ENCODE measurements at regions not wholly inside any gene's neighbourhood (a gene's known extent, or its start where the extent isn't known, plus 50 kb on each side); places are given as distances from the start of the nearest gene placed in this dataset.
"Not testable (repeated sequence)": the region's sequence is repeated elsewhere in the genome, so short reads cannot be mapped to it uniquely, and the experiment has no call there.

- no peak for DNase-seq
Measured at GRCh38 chr14:40123816-40124215, 691.6 kb upstream of the FBXO33 start.

- DNase-seq: no peak
Measured at GRCh38 chr14:40122968-40123648, 690.9 kb upstream of the FBXO33 start.

GRCh38 chr14:40119765-40120164 is 687.5 kb upstream of the FBXO33 start:
- no peak for DNase-seq

GRCh38 chr14:40119321-40119720 is 687.1 kb upstream of the FBXO33 start:
- DNase-seq: no peak

- DNase-seq: no peak
Measured at GRCh38 chr14:40115583-40115982, 683.4 kb upstream of the FBXO33 start.

- DNase-seq: no peak
Measured at GRCh38 chr14:40113671-40114070, 681.4 kb upstream of the FBXO33 start.

GRCh38 chr14:40100544-40101196 is 668.4 kb upstream of the FBXO33 start:
- no peak for DNase-seq

GRCh38 chr14:40099316-40099715 is 667.1 kb upstream of the FBXO33 start:
- DNase-seq: no peak

GRCh38 chr14:40098468-40098867 is 666.2 kb upstream of the FBXO33 start:
- DNase-seq: no peak

- DNase-seq: no peak
Measured at GRCh38 chr14:40096968-40097367, 664.7 kb upstream of the FBXO33 start.

- no peak for DNase-seq
Measured at GRCh38 chr14:40093800-40094199, 661.6 kb upstream of the FBXO33 start.

- DNase-seq: no peak
Measured at GRCh38 chr14:40074169-40074568, 641.9 kb upstream of the FBXO33 start.

GRCh38 chr14:40072175-40072574 is 639.9 kb upstream of the FBXO33 start:
- DNase-seq: no peak

- DNase-seq: no peak
Measured at GRCh38 chr14:40058901-40059897, 627.0 kb upstream of the FBXO33 start.

- DNase-seq: no peak
Measured at GRCh38 chr14:40053416-40053815, 621.2 kb upstream of the FBXO33 start.

GRCh38 chr14:40028991-40029390 is 596.8 kb upstream of the FBXO33 start:
- DNase-seq: no peak

- DNase-seq: no peak
Measured at GRCh38 chr14:40025101-40025500, 592.9 kb upstream of the FBXO33 start.

GRCh38 chr14:40010961-40011360 is 578.7 kb upstream of the FBXO33 start:
- no peak for DNase-seq

GRCh38 chr14:40009771-40010170 is 577.5 kb upstream of the FBXO33 start:
- DNase-seq: no peak

- not testable (repeated sequence) for DNase-seq
Measured at GRCh38 chr14:40008345-40008744, 576.1 kb upstream of the FBXO33 start.

- no peak for DNase-seq
Measured at GRCh38 chr14:40004871-40005500, 572.8 kb upstream of the FBXO33 start.

- DNase-seq: no peak
Measured at GRCh38 chr14:40003773-40004172, 571.5 kb upstream of the FBXO33 start.
